ENCODE measurements at regions not wholly inside any gene's neighbourhood (a gene's known extent, or its start where the extent isn't known, plus 50 kb on each side); places are given as distances from the start of the nearest gene placed in this dataset.

- TF ChIP-seq POLR2A (IDR thresholded peaks at IDR 0.05) (no peak), CTCF (IDR thresholded peaks at IDR 0.05) (no peak), POLR2AphosphoS5 (IDR thresholded peaks at IDR 0.05) (no peak)
These were observed 114.9 kb downstream of the KIF26A start for GRCh38 chr14:104253223-104253822.
